HAP-1 (cell line): ENCODE measurements at regions not wholly inside any gene's neighbourhood (a gene's known extent, or its start where the extent isn't known, plus 50 kb on each side); places are given as distances from the start of the nearest gene placed in this dataset.
"Not testable (repeated sequence)": the region's sequence is repeated elsewhere in the genome, so short reads cannot be mapped to it uniquely, and the experiment has no call there.

ENCODE experiments used
- DNase-seq, 2 experiments: peaks; one replicate each; pipeline ENCODE4 v3.0.0-alpha.2; 2016 to 2020; ENCODE audit warnings: low spot score in 2 of 2
- H3K27me3 ChIP-seq: fragments of 250-450 bp; sonication (Bioruptor Pico); 2 replicates; pipeline ENCODE4 v1.5.1; 2020; ENCODE audit warnings: low read depth, mild to moderate bottlenecking, moderate library complexity
- H3K36me3 ChIP-seq: fragments of 250-450 bp; sonication (Bioruptor Pico); replicated peaks from 2 replicates; pipeline ENCODE4 v1.5.1; 2020; ENCODE audit warnings: mild to moderate bottlenecking
- H3K4me1 ChIP-seq: fragments of 250-450 bp; sonication (Bioruptor Pico); 2 replicates; pipeline ENCODE4 v1.5.1; 2020; ENCODE audit warnings: mild to moderate bottlenecking
- H3K4me3 ChIP-seq: fragments of 250-450 bp; sonication (Bioruptor Pico); 2 replicates; pipeline ENCODE4 v1.5.1; 2020; ENCODE audit warnings: mild to moderate bottlenecking, moderate library complexity
- H3K9me3 ChIP-seq: fragments of 250-450 bp; sonication (Bioruptor Pico); 2 replicates; pipeline ENCODE4 v1.5.1; 2020; ENCODE audit warnings: mild to moderate bottlenecking, moderate library complexity
- in situ Hi-C: fragments of 300-500 bp; cut with MboI; formaldehyde crosslinking; loops from 3 replicates; pipeline ENCODE4 v1.14.3; 2020; ENCODE audit warnings: low sequenced_read_pairs, inconsistent platforms, mixed read lengths

- Histone ChIP-seq H3K36me3 (no peaks in the 10 kb centered on the region), H3K27me3 (no peaks in the 10 kb centered on the region), H3K4me3 (no peak overlapping the region), H3K9me3 (no peaks in the 10 kb centered on the region), H3K4me1 (no peaks in the 10 kb centered on the region)
- in situ Hi-C loops = no loop called here
- DNase-seq = no peak
Observed at GRCh38 chr5:96193946-96194345, 232.3 kb upstream of the ELL2 start.

- no peaks in the 10 kb centered on the region for H3K36me3 ChIP-seq
- no peak for DNase-seq
- in situ Hi-C loops = no loop called here
- no peak overlapping the region for H3K4me3 ChIP-seq
- H3K27me3 ChIP-seq = peaks cover 3% of the 10 kb centered on the region; the same call in 1 of the 2 replicates
- H3K4me1 ChIP-seq = no peaks in the 10 kb centered on the region
- H3K9me3 ChIP-seq = no peaks in the 10 kb centered on the region
Observed at GRCh38 chr5:96189987-96190386, 228.3 kb upstream of the ELL2 start.

- Histone ChIP-seq H3K27me3 (peaks cover 3% of the 10 kb centered on the region; the same call in 1 of the 2 replicates), H3K36me3 (no peaks in the 10 kb centered on the region), H3K4me3 (no peak overlapping the region), H3K4me1 (no peaks in the 10 kb centered on the region), H3K9me3 (no peaks in the 10 kb centered on the region)
- in situ Hi-C loops = no loop called here
- no peak for DNase-seq
Observed at GRCh38 chr5:96189028-96189826, 227.6 kb upstream of the ELL2 start.

- in situ Hi-C loops = no loop called here
- H3K27me3 ChIP-seq = peaks cover 3% of the 10 kb centered on the region; the same call in 1 of the 2 replicates
- no peak overlapping the region for H3K4me3 ChIP-seq
- DNase-seq = no peak
- no peaks in the 10 kb centered on the region for H3K4me1 ChIP-seq
- H3K9me3 ChIP-seq = no peaks in the 10 kb centered on the region
- H3K36me3 ChIP-seq = no peaks in the 10 kb centered on the region
Observed at GRCh38 chr5:96187309-96188027, 225.8 kb upstream of the ELL2 start.

GRCh38 chr5:96184510-96184909, 222.9 kb upstream of the ELL2 start:
- H3K9me3 ChIP-seq, H3K4me1 ChIP-seq, H3K27me3 ChIP-seq, H3K4me3 ChIP-seq, H3K36me3 ChIP-seq, in situ Hi-C loops, DNase-seq: not testable (repeated sequence)

- Histone ChIP-seq H3K27me3 (no peaks in the 10 kb centered on the region), H3K36me3 (no peaks in the 10 kb centered on the region), H3K9me3 (no peaks in the 10 kb centered on the region), H3K4me3 (no peak overlapping the region), H3K4me1 (no peaks in the 10 kb centered on the region)
- in situ Hi-C loops = no loop called here
- DNase-seq = no peak
Observed at GRCh38 chr5:96180684-96181435, 219.2 kb upstream of the ELL2 start.

GRCh38 chr5:96177303-96177869, 215.7 kb upstream of the ELL2 start:
- no peaks in the 10 kb centered on the region for H3K36me3 ChIP-seq
- in situ Hi-C loops = no loop called here
- DNase-seq = no peak
- no peak overlapping the region for H3K4me3 ChIP-seq
- no peaks in the 10 kb centered on the region for H3K27me3 ChIP-seq
- no peaks in the 10 kb centered on the region for H3K4me1 ChIP-seq
- no peaks in the 10 kb centered on the region for H3K9me3 ChIP-seq

- no peak overlapping the region for H3K4me3 ChIP-seq
- no peak for DNase-seq
- H3K4me1 ChIP-seq = no peaks in the 10 kb centered on the region
- in situ Hi-C loops = no loop called here
- no peaks in the 10 kb centered on the region for H3K36me3 ChIP-seq
- no peaks in the 10 kb centered on the region for H3K9me3 ChIP-seq
- no peaks in the 10 kb centered on the region for H3K27me3 ChIP-seq
Observed at GRCh38 chr5:96176022-96176421, 214.4 kb upstream of the ELL2 start.

- Histone ChIP-seq H3K4me1 (no peaks in the 10 kb centered on the region), H3K9me3 (no peaks in the 10 kb centered on the region), H3K27me3 (no peaks in the 10 kb centered on the region), H3K4me3 (no peak overlapping the region), H3K36me3 (no peaks in the 10 kb centered on the region)
- DNase-seq = no peak
- in situ Hi-C loops = no loop called here
Observed at GRCh38 chr5:96175090-96175489, 213.4 kb upstream of the ELL2 start.

- no peaks in the 10 kb centered on the region for H3K36me3 ChIP-seq
- DNase-seq = no peak
- H3K27me3 ChIP-seq = no peaks in the 10 kb centered on the region
- H3K4me3 ChIP-seq = no peak overlapping the region
- no peaks in the 10 kb centered on the region for H3K9me3 ChIP-seq
- H3K4me1 ChIP-seq = no peaks in the 10 kb centered on the region
- in situ Hi-C loops = no loop called here
Observed at GRCh38 chr5:96173366-96173765, 211.7 kb upstream of the ELL2 start.

GRCh38 chr5:96172436-96172835, 210.8 kb upstream of the ELL2 start:
- Histone ChIP-seq H3K4me3 (no peak overlapping the region), H3K9me3 (no peaks in the 10 kb centered on the region), H3K36me3 (no peaks in the 10 kb centered on the region), H3K27me3 (no peaks in the 10 kb centered on the region), H3K4me1 (no peaks in the 10 kb centered on the region)
- in situ Hi-C loops = no loop called here
- no peak for DNase-seq

- H3K4me1 ChIP-seq, H3K4me3 ChIP-seq, in situ Hi-C loops, H3K9me3 ChIP-seq, H3K27me3 ChIP-seq, DNase-seq, H3K36me3 ChIP-seq: not testable (repeated sequence)
Observed at GRCh38 chr5:96171973-96172372, 210.3 kb upstream of the ELL2 start.

GRCh38 chr5:96170481-96171125, 209.0 kb upstream of the ELL2 start:
- H3K9me3 ChIP-seq, DNase-seq, H3K4me3 ChIP-seq, in situ Hi-C loops, H3K27me3 ChIP-seq, H3K36me3 ChIP-seq, H3K4me1 ChIP-seq: not testable (repeated sequence)
